A549 (cell line): ENCODE measurements at regions not wholly inside any gene's neighbourhood (a gene's known extent, or its start where the extent isn't known, plus 50 kb on each side); places are given as distances from the start of the nearest gene placed in this dataset.

Experiments
- ATAC-seq, 2 experiments: fragments of 200-7000 bp in 1 of 2; fragments of >200 bp in 1 of 2; cut with Nextera tagmentation in 1 of 2; cut with Tn5 transposase in 1 of 2; 3 replicates each; pipeline versions ENCODE4 v1.8.0 to v1.9.1; 2018 to 2020; ENCODE audit warnings: mild to moderate bottlenecking in 1 of 2, moderate library complexity in 1 of 2
- CTCF ChIA-PET: fragments of 300-600 bp; sonication (Branson Sonifier 250); formaldehyde crosslinking; extraction: SDS; loops from one replicate; lab custom pipeline; 2021; ENCODE audit warnings: antibody characterized with exemption, inconsistent platforms; lab: Yijun Ruan, JAX
- POLR2A ChIA-PET: fragments of 350-600 bp; formaldehyde crosslinking; extraction: SDS; loops from one replicate; lab custom pipeline; 2021; ENCODE audit warnings: antibody characterized with exemption, inconsistent platforms; lab: Yijun Ruan, JAX
- DNase-seq, 2 experiments: peaks; one replicate each; pipeline versions ENCODE4 v3.0.0 to v3.0.0-alpha.2; 2011 to 2016; ENCODE audit warnings: low read depth in 1 of 2, low spot score in 1 of 2
- FAIRE-seq: peaks from 2 replicates; lab custom pipeline; 2011; peaks lifted over from hg19 to GRCh38; lab: Jason Lieb, UNC
- H3K27ac ChIP-seq, 2 experiments: fragments of >200 bp; sonication (Bioruptor Twin); formaldehyde crosslinking; 3 replicates each; pipeline ENCODE4 v1.5.1; 2016 to 2017
- H3K4me1 ChIP-seq: fragments of >200 bp; sonication (Bioruptor Twin); formaldehyde crosslinking; 3 replicates; pipeline ENCODE4 v1.6.1; 2016
- H3K4me2 ChIP-seq: fragments of >200 bp; sonication (Bioruptor Twin); formaldehyde crosslinking; 3 replicates; pipeline ENCODE4 v1.6.1; 2016
- H3K4me3 ChIP-seq: fragments of >200 bp; sonication (Bioruptor Twin); formaldehyde crosslinking; 3 replicates; pipeline ENCODE4 v1.5.1; 2016
- H3K9me3 ChIP-seq: fragments of >200 bp; sonication (Bioruptor Twin); formaldehyde crosslinking; 3 replicates; pipeline ENCODE4 v1.6.1; 2016
- ATOH8 ChIP-seq: fragments of 250-450 bp; sonication (Bioruptor Pico); IDR thresholded peaks from 2 replicates; pipeline ENCODE4 v1.5.0; 2020; ENCODE audit warnings: low read depth, mild to moderate bottlenecking, moderate library complexity
- BCL3 ChIP-seq: fragments of >200 bp; sonication (Bioruptor Twin); formaldehyde crosslinking; IDR thresholded peaks from 3 replicates; pipeline ENCODE4 v1.6.1; 2016
- CEBPB ChIP-seq, 2 experiments: fragments of >200 bp in 1 of 2; sonication (Bioruptor Twin) in 1 of 2; formaldehyde crosslinking in 1 of 2; IDR thresholded peaks; 2 replicates each; pipeline ENCODE4 v1.6.1; 2012 to 2016
- CHD4 ChIP-seq: fragments of 200-600 bp; sonication (generic); IDR thresholded peaks from 2 replicates; pipeline ENCODE4 v1.6.1; 2016; ENCODE audit warnings: antibody characterized with exemption, mild to moderate bottlenecking, borderline replicate concordance
- FOSL2 ChIP-seq, 2 experiments: fragments of 450-650 bp in 1 of 2; fragments of >200 bp in 1 of 2; sonication (Bioruptor Twin) in 1 of 2; formaldehyde crosslinking; IDR thresholded peaks; 2 replicates each; pipeline versions ENCODE4 v1.5.0 to v1.6.1; 2016 to 2020; ENCODE audit warnings: mild to moderate bottlenecking in 1 of 2, moderate library complexity in 1 of 2
- GATA3 ChIP-seq: IDR thresholded peaks from 2 replicates; pipeline ENCODE4 v1.6.1; 2012; ENCODE audit warnings: borderline replicate concordance
- HDAC2 ChIP-seq: fragments of 200-600 bp; sonication (generic); IDR thresholded peaks from 2 replicates; pipeline ENCODE4 v1.6.1; 2016
- HES2 ChIP-seq: fragments of >200 bp; sonication (Bioruptor Twin); formaldehyde crosslinking; IDR thresholded peaks from 2 replicates; pipeline ENCODE4 v1.6.1; 2016
- HMGXB4 ChIP-seq: fragments of 250-450 bp; sonication (Bioruptor Pico); IDR thresholded peaks from 2 replicates; pipeline ENCODE4 v1.5.0; 2021; ENCODE audit warnings: mild to moderate bottlenecking, moderate library complexity, borderline replicate concordance
- JUN ChIP-seq, 2 experiments: fragments of >200 bp; sonication (Bioruptor Twin); formaldehyde crosslinking; IDR thresholded peaks; 2 replicates in 1 of 2; 3 replicates in 1 of 2; pipeline ENCODE4 v1.6.1; 2016 to 2017
- MAFK ChIP-seq: fragments of 450-650 bp; IDR thresholded peaks from 2 replicates; pipeline ENCODE4 v1.6.1; 2014; ENCODE audit not compliant: partially characterized antibody
- MAX ChIP-seq: IDR thresholded peaks from 2 replicates; pipeline ENCODE4 v1.6.1; 2012
- MYC ChIP-seq: IDR thresholded peaks from 2 replicates; pipeline ENCODE4 v1.6.1; 2012; ENCODE audit warnings: mild to moderate bottlenecking, inconsistent platforms, low read length, improper control_type of control experiment, borderline replicate concordance
- PBX3 ChIP-seq: IDR thresholded peaks from 2 replicates; pipeline ENCODE4 v1.6.1; 2012
- POLR2AphosphoS2 ChIP-seq: conservative IDR thresholded peaks from 2 replicates; pipeline ENCODE4 v1.6.1; 2012; ENCODE audit warnings: low read length, improper control_type of control experiment, inconsistent platforms
- RAD21 ChIP-seq, 2 experiments: fragments of >200 bp in 1 of 2; sonication (Bioruptor Twin) in 1 of 2; formaldehyde crosslinking in 1 of 2; IDR thresholded peaks in 1 of 2; conservative IDR thresholded peaks in 1 of 2; 2 replicates in 1 of 2; 3 replicates in 1 of 2; pipeline ENCODE4 v1.6.1; 2012 to 2018; ENCODE audit warnings: inconsistent platforms in 1 of 2
- RARB ChIP-seq: fragments of 250-450 bp; sonication (Bioruptor Pico); IDR thresholded peaks from 2 replicates; pipeline ENCODE4 v1.8.0; 2021; ENCODE audit warnings: mild to moderate bottlenecking, moderate library complexity
- TFCP2L1 ChIP-seq: fragments of 250-450 bp; sonication (Bioruptor Pico); IDR thresholded peaks from 2 replicates; pipeline ENCODE4 v1.5.0; 2021; ENCODE audit warnings: mild to moderate bottlenecking
- ZFP36 ChIP-seq: fragments of 450-650 bp; IDR thresholded peaks from 2 replicates; pipeline ENCODE4 v1.6.1; 2014; ENCODE audit warnings: borderline replicate concordance; ENCODE audit not compliant: partially characterized antibody
- WGBS: methylation state at CpG from one replicate; pipeline ENCODE4 v1.1.6; 2017; ENCODE audit errors: missing lambda C conversion rate; 5-methylcytosine and 5-hydroxymethylcytosine counted together

GRCh38 chr5:57953792-57954191 lies 471.2 kb upstream of the ACTBL2 start:
- POLR2A ChIA-PET: no interaction called here
- no peak overlapping the region for H3K4me2 ChIP-seq
- H3K4me1 ChIP-seq: peaks cover 11% of the 10 kb centered on the region; the same call in 2 of the 3 replicates
- FAIRE-seq (no peak), ATAC-seq (no peak), DNase-seq (no peak)
- CTCF ChIA-PET: no interaction called here
- no peaks in the 10 kb centered on the region for H3K9me3 ChIP-seq
- WGBS: 40% methylated on average over 2 of the region's 2 CpGs
- no peak overlapping the region for H3K4me3 ChIP-seq
- no peak for TF ChIP-seq JUN (IDR thresholded peaks at IDR 0.05)
- no peak for TF ChIP-seq HMGXB4 (CRISPR knock-in tag)
- TF ChIP-seq CHD4: no peak
- TF ChIP-seq PBX3: no peak
- TF ChIP-seq TFCP2L1 (CRISPR knock-in tag): no peak
- no peak for TF ChIP-seq ZFP36
- no peak for TF ChIP-seq POLR2AphosphoS2
- TF ChIP-seq HES2: no peak
- TF ChIP-seq RARB: no peak
- no peak for TF ChIP-seq FOSL2 (IDR thresholded peaks at IDR 0.05)
- TF ChIP-seq FOSL2 (CRISPR knock-in tag; IDR thresholded peaks at IDR 0.05): no peak
- TF ChIP-seq CEBPB (IDR thresholded peaks at IDR 0.05): no peak
- no peak overlapping the region for H3K27ac ChIP-seq

GRCh38 chr5:57950616-57951228 lies 468.1 kb upstream of the ACTBL2 start:
- no peak for TF ChIP-seq MAFK
- no peak for TF ChIP-seq MAX
- no peak for TF ChIP-seq JUN (IDR thresholded peaks at IDR 0.05)
- no peak for TF ChIP-seq RARB
- TF ChIP-seq CEBPB (IDR thresholded peaks at IDR 0.05): no peak
- no peak for TF ChIP-seq ATOH8 (CRISPR knock-in tag)
- TF ChIP-seq GATA3: no peak
- TF ChIP-seq RAD21 (conservative IDR thresholded peaks at IDR 0.05 in 1 of 2, IDR thresholded peaks at IDR 0.05 in 1 of 2): no peak
- no peak for TF ChIP-seq BCL3
- TF ChIP-seq MYC: no peak
- TF ChIP-seq HES2: no peak
- TF ChIP-seq HDAC2: no peak
- no peak for TF ChIP-seq POLR2AphosphoS2
- FAIRE-seq (no peak), DNase-seq (no peak), ATAC-seq (no peak)
- POLR2A ChIA-PET: no interaction called here
- H3K4me1 ChIP-seq: peaks cover 11% of the 10 kb centered on the region; the same call in 2 of the 3 replicates
- no peak overlapping the region for H3K4me2 ChIP-seq
- CTCF ChIA-PET: interaction anchor here (0.6 kb wide), 1 partner anchor 465 kb away, joined by 3 read pairs; no protein-coding TSS in a partner anchor
- H3K27ac ChIP-seq: 0 out of 6 replicates have a peak overlapping the region, but pooled peaks of 1 of the 2 experiments have one; percentile 3
- H3K9me3 ChIP-seq: no peaks in the 10 kb centered on the region
- H3K4me3 ChIP-seq: no peak overlapping the region
